GM18867 (cell line): ENCODE measurements at regions not wholly inside any gene's neighbourhood (a gene's known extent, or its start where the extent isn't known, plus 50 kb on each side); places are given as distances from the start of the nearest gene placed in this dataset.
"Not testable (repeated sequence)": the region's sequence is repeated elsewhere in the genome, so short reads cannot be mapped to it uniquely, and the experiment has no call there.

Experiments used
- ATAC-seq: cut with Tn5 transposase; IDR thresholded peaks from one replicate; pipeline ENCODE4 v1.9.1; 2021; ENCODE audit warnings: mild to moderate bottlenecking, moderate library complexity; ENCODE audit not compliant: unreplicated experiment

DNA sequence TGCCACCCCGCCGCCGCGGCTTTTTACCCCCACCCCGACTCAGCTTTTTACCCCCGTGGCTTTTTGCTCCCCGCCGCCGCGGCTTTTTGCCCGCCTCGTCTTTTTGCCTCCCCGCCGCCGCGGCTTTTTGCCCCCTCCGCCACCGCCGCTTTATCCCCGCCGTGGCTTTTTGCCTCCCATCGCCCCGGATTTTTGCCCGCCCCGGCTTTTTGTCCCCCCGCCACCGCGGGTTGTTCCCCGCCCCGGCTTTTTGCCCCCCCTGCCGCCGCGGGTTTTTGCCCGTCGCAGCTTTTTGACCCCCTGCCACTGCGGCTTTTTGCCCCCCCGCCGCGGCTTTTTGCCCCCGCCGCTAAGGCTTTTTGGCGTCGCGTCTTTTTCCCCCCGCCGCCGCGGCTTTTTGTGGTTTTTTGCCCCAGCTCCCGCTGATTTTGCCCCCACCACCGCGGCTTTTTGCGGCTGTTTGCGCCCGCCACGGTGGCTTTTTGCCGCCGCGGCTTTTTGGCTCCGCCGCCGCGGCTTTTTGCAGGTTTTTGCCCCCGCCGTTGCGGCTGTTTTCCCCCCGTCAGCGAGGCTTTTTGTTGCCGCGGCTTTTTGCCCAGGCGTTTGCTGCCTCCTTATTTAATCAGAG, 597.2 kb downstream of the GOLGA6L6 start:
- ATAC-seq, result no peak

DNA sequence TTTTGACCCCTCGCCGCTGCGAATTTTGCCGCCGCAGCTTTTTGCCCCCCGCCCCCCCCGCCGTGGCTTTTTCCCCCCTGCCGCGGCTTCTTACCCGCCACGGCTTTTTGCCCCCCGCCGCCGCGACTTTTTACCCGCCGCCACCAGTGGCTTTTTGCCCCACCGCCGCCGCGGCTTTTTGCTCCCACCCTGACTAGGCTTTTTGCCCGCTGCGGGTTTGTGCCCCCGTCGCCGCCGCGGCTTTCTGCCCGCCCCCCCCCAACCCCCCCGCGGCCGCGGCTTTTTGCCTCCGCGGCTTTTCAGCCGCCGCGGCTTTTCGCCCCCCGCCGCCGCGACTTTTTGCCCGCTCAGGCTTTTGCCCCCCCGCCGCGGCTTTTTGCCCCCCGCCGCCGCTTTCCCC, 598.1 kb downstream of the GOLGA6L6 start:
- ATAC-seq, result no peak

DNA sequence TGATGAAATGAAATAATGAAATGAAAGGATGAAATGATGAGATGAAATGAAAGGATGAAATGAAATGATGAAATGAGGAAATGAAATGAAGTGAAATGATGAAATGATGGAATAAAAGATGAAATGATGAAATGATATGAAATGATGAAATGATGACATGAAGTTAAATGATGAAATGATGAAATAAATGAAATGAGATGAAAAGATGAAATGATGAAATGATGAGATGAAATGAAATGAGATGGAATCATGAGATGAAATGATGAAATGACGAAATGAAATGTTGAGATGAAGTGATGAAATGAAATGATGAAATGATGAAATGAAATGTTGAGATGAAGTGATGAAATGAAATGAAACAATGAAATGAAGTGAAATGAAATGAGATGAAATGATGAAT, 638.3 kb downstream of the GOLGA6L6 start:
- not testable (repeated sequence) for ATAC-seq

DNA sequence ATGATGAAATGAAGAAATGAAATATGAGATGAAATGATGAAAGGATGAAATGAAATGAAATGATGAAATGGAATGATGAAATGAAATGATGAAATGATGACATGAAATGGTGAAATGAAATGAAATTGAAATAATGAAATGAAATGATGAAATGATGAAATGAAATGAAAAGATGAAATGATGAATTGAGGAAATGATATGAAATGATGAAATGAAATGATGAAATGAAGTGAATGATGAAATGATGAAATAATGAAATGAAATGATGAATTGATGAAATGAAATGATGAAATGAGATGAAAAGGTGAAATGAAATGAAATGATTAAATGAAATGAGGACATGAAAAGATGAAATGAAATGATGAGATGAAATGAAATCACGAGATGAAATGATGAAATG, 639.2 kb downstream of the GOLGA6L6 start:
- ATAC-seq, result not testable (repeated sequence)

DNA sequence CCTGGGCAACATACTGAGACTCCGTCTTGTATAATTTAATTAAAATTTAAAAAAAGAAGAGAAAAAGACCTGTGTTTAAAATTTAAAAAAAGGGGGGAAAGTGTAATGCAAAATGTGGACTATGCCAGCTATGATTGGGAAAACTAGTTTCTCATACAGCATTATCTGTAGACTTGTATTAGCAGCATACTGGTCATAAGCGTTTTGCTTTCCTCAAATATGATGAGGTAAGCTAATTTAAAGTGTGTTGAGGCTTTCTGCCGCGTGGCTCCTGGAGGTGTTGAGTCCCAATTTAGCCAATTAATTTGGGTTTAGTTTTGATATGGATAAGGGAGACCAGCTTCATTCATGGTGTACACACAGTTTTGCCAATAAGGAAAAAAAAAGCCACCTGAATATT, 640.2 kb downstream of the GOLGA6L6 start:
- ATAC-seq, result not testable (repeated sequence)

DNA sequence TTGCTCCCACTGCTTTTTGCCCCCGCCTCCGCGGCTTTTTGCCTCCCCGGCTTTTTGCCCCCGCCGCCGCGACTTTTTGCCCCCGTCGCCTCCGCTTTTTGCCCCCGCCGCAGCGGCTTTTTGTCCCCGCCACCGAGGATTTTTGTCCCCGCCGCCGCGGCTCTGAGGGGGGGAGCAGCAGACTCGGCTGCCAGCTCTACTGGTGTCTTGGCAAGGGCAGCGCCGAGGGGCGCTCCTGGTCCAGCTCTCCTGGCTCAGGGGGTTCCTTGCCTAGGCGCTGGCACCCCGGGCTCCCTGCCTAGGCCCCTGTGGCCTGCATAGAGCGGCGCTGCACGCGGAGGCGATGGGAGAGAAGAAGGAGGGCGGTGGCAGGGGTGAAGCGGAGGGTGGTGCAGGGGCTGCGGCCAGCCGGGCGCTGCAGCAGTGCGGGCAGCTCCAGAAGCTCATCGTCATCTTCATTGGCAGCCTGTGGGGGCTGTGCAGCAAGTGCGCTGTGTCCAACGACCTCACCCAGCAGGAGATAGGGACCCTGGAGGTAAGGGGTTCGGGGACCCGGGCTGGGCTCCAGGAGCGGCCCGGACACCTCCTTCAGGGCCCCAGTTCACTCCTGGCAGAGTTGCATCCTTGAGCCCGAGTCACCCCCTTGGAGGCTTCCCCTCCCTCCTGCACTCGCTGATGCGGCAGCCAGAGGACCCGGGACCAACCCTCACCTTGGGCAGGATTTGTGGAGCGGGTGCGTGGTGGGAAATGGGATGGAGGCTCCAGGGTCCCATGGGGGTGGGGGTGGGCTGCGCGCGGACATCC, 642.4 kb downstream of the GOLGA6L6 start:
- ATAC-seq, result no peak

DNA sequence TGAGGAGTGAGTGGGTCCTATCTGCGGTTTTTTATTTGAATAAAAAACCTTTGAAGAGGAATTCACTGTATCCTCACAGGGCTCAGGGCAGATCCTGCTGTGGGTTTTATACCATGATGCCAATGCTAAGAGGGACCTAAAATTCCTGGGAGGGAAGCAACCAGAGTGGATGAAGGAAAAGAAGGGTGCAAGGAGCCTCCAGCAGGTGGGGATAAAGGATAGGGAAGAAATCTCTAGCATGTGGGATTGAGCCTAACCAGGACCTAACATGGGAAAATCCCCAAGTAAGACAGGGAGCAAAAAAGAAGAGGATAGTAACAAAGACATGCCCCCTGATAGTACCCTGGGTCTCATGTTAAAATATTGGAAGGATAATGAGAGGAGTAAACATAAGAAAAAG, 652.8 kb downstream of the GOLGA6L6 start:
- not testable (repeated sequence) for ATAC-seq

DNA sequence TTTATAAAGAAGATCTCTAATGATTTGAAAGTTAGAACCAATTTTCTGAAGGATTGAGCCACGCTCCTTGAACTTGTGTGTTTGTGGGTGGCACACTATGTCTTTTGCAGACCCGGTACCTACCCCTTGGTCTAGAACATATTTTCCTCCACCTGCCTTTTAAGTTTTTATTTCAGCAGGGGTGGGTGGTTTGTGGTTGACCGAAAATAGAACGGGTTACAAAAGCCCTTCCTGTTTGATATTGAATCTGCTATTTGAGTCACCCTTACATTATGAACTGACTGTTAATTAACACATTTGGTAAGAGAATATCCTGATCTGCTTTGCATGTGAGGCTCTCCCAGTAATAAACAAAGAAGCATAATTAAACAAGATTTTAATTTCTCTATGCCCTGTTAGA, 697.5 kb downstream of the GOLGA6L6 start:
- ATAC-seq, result not testable (repeated sequence)
